Body of pancreas (tissue), 4 donors: ENCODE measurements at regions not wholly inside any gene's neighbourhood (a gene's known extent, or its start where the extent isn't known, plus 50 kb on each side); places are given as distances from the start of the nearest gene placed in this dataset.
A peak's percentile ranks its signal among the peaks of the same experiment; 100 is the strongest.

Source experiments
- ATAC-seq: fragments of 150-250 bp; one replicate; pipeline ENCODE4 v1.9.1; 2016
- DNase-seq, 4 donors: peaks; one replicate each; pipeline ENCODE4 v3.0.0-alpha.2; 2019
- H3K27ac ChIP-seq, 4 donors: fragments of 200-600 bp; sonication (generic); 1 replicate in 3 of 4; 2 replicates in 1 of 4; pipeline versions ENCODE4 v1.5.1 to v1.6.1; 2016 to 2019; ENCODE audit warnings: mild to moderate bottlenecking in 1 of 4, mixed read lengths in 1 of 4, moderate library complexity in 1 of 4
- H3K27me3 ChIP-seq, 2 donors: fragments of 200-600 bp; sonication (generic); one replicate each; pipeline ENCODE4 v1.6.0; 2016; ENCODE audit warnings: mild to moderate bottlenecking in 1 of 2
- H3K36me3 ChIP-seq, 2 donors: fragments of 200-600 bp; sonication (generic); replicated peaks in 1 of 2; 2 replicates each; pipeline ENCODE4 v1.5.1; 2016; ENCODE audit warnings: low read depth in 2 of 2; ENCODE audit not compliant: insufficient read depth in 1 of 2
- H3K4me1 ChIP-seq: fragments of 200-600 bp; sonication (generic); one replicate; pipeline ENCODE4 v1.6.0; 2016
- H3K4me3 ChIP-seq, 2 donors: fragments of 200-600 bp; sonication (generic); 1 replicate in 1 of 2; 2 replicates in 1 of 2; pipeline ENCODE4 v1.5.1; 2016 to 2019
- H3K9me3 ChIP-seq, 3 donors: fragments of 200-600 bp; sonication (generic); 1 replicate in 2 of 3; 2 replicates in 1 of 3; pipeline ENCODE4 v1.5.1; 2016
- POLR2A ChIP-seq, 3 donors: fragments of 450-650 bp; IDR thresholded peaks; one replicate each; pipeline ENCODE4 v1.6.1; 2016; ENCODE audit warnings: antibody characterized with exemption in 3 of 3, mild to moderate bottlenecking in 2 of 3
- WGBS, 2 donors: methylation state at CpG; one replicate each; pipeline ENCODE4 v1.1.5; 2017; 5-methylcytosine and 5-hydroxymethylcytosine counted together
- intact Hi-C: fragments of 100-400 bp; cut with DNase I; formaldehyde crosslinking; loops from one replicate; pipeline ENCODE4 v1.15.1; 2023
- TF ChIP-seq, protein P1 (sequence below), 7 experiments: fragments of 450-650 bp in 4 of 7; fragments of 200-600 bp in 3 of 7; sonication (generic) in 3 of 7; IDR thresholded peaks; one replicate each; pipeline ENCODE4 v1.5.1; 2016 to 2019; ENCODE audit warnings: antibody characterized with exemption in 7 of 7

- no peak for ATAC-seq
- Histone ChIP-seq H3K4me1 (no peaks in the 10 kb centered on the region), H3K9me3 (no peaks in the 10 kb centered on the region), H3K4me3 (no peak overlapping the region), H3K27ac (no peak overlapping the region), H3K27me3 (no peaks in the 10 kb centered on the region), H3K36me3 (no peaks in the 10 kb centered on the region)
- intact Hi-C loops = no loop called here
- no peak for TF ChIP-seq POLR2A (IDR thresholded peaks at IDR 0.05)
- TF ChIP-seq, protein P1, sequence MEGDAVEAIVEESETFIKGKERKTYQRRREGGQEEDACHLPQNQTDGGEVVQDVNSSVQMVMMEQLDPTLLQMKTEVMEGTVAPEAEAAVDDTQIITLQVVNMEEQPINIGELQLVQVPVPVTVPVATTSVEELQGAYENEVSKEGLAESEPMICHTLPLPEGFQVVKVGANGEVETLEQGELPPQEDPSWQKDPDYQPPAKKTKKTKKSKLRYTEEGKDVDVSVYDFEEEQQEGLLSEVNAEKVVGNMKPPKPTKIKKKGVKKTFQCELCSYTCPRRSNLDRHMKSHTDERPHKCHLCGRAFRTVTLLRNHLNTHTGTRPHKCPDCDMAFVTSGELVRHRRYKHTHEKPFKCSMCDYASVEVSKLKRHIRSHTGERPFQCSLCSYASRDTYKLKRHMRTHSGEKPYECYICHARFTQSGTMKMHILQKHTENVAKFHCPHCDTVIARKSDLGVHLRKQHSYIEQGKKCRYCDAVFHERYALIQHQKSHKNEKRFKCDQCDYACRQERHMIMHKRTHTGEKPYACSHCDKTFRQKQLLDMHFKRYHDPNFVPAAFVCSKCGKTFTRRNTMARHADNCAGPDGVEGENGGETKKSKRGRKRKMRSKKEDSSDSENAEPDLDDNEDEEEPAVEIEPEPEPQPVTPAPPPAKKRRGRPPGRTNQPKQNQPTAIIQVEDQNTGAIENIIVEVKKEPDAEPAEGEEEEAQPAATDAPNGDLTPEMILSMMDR (IDR thresholded peaks at IDR 0.05) = no peak
- no peak for DNase-seq
- WGBS, 2 donors = 65 to 75% methylated on average over 7 of the region's 7 CpGs
These were observed 613.9 kb downstream of the TBC1D22A start for GRCh38 chr22:47376322-47376700.

DNA sequence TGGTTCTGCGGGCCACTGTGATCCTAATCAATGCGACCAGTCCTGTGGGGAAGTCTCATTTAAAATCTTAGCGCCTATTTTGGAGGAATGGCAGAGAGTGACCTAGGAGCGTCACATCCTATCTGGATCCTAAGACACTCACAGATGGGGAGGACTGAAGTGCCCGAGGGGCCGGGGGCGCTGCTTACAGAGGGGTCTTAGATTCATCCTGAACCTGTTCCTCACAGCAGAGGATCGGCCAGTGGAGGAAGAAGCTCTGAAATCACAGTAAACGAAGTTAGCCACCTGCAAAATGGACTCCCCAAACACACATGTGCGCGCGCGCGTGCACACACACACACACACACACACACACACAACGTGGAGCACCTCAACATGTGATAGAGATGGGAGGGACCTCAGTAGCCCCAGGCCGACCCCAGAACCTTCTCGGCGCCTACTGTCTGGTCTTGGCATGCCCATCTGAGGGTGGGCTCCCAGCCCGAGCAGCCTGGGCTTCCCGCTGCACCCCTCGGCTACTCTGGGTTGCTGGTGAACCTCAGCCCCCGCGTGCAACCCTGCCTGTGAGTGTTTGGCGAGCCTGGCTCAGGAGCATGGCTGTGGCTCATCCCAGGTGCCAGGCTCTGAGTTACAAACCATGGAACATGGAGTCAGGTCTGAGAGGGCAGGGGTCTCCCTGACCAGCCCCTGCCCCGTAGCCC lies 613.3 kb downstream of the TBC1D22A start:
- 52 to 68% methylated on average over 19 to 23 of the region's 25 CpGs for WGBS, 2 donors
- TF ChIP-seq, protein P1 (IDR thresholded peaks at IDR 0.05) = no peak
- no peak for TF ChIP-seq POLR2A (IDR thresholded peaks at IDR 0.05)

GRCh38 chr22:47374901-47375575 lies 612.6 kb downstream of the TBC1D22A start:
- DNase-seq (peak in 1 of 4 donors; percentile 3), ATAC-seq (no peak)
- H3K4me3 ChIP-seq = no peak overlapping the region
- intact Hi-C loops = no loop called here
- 54 to 56% methylated on average over 3 to 18 of the region's 18 CpGs for WGBS, 2 donors
- H3K36me3 ChIP-seq = no peaks in the 10 kb centered on the region
- no peaks in the 10 kb centered on the region for H3K9me3 ChIP-seq
- H3K27ac ChIP-seq = no peak overlapping the region
- H3K27me3 ChIP-seq = no peaks in the 10 kb centered on the region
- TF ChIP-seq, protein P1 (IDR thresholded peaks at IDR 0.05) = no peak
- TF ChIP-seq POLR2A (IDR thresholded peaks at IDR 0.05) = no peak
- H3K4me1 ChIP-seq = no peaks in the 10 kb centered on the region

More for the DNA sequence above, 613.3 kb downstream of the TBC1D22A start:
- H3K9me3 ChIP-seq = no peaks in the 10 kb centered on the region
- ATAC-seq (no peak), DNase-seq (peak in 1 of 4 donors; percentile 6)
- H3K27ac ChIP-seq = no peak overlapping the region
- no peak overlapping the region for H3K4me3 ChIP-seq
- H3K27me3 ChIP-seq = no peaks in the 10 kb centered on the region
- no peaks in the 10 kb centered on the region for H3K4me1 ChIP-seq
- H3K36me3 ChIP-seq = no peaks in the 10 kb centered on the region
- intact Hi-C loops = no loop called here

DNA sequence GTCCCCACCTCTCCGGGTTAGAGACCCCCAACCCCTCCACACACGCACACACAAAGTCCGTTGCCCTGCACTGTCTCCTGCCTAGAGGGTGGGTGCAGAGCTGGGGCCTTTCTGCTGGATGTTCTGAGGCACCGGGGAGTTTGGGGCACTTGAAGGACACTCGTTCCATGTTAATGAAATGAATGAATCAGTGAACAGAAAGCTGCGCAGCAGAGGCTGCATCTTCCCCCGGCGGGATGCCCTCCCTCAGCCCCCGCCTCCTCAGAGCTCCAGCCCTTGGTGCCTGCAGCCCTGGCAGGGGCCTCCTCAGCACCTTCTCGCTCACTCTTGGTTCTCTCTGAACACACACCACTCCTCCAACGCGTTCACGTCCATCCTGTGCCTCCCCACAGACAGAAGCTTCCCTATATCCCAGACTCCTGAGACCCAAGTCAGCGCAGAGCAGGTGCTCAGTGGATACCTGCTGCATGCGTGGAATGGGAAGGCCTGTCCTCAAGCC lies 611.9 kb downstream of the TBC1D22A start:
- H3K4me3 ChIP-seq = no peak overlapping the region
- H3K4me1 ChIP-seq = no peaks in the 10 kb centered on the region
- intact Hi-C loops = no loop called here
- ATAC-seq (no peak), DNase-seq (no peak)
- TF ChIP-seq, protein P1 (IDR thresholded peaks at IDR 0.05) = no peak
- TF ChIP-seq POLR2A (IDR thresholded peaks at IDR 0.05) = no peak
- no peak overlapping the region for H3K27ac ChIP-seq
- no peaks in the 10 kb centered on the region for H3K9me3 ChIP-seq
- no peaks in the 10 kb centered on the region for H3K36me3 ChIP-seq
- H3K27me3 ChIP-seq = no peaks in the 10 kb centered on the region
- WGBS, 2 donors = 57% methylated on average over 15 of the region's 15 CpGs
